ENCODE measurements at regions not wholly inside any gene's neighbourhood (a gene's known extent, or its start where the extent isn't known, plus 50 kb on each side); places are given as distances from the start of the nearest gene placed in this dataset.

DNA sequence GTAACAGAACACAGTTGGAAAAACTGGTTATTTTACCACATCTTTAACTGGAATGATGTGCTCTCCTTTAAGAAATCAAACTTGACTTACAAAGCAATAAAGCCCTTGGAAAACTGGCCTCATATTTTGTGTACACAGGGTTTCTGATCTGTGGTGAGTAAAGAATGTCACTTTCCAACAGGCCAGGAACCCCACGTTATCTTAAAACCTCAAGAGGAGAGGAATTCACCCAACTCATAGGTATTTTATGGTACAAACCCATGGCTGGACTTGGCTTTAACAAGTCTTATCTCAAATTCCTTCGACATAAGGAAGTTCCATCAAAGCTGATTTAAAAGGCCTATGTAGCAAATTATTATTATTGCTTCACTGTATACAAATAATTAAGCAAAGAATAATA, 1735.1 kb downstream of the PCDH7 start:
- TF ChIP-seq CTCF (conservative IDR thresholded peaks at IDR 0.05; ENCODE audit: low read length), result no peak
- no peak overlapping the region for H3K4me3 ChIP-seq (ENCODE audit: low read length)
- DNase-seq (ENCODE audit: low read depth), result no peak

- H3K4me3 ChIP-seq (ENCODE audit: low read length), result no peak overlapping the region
- no peak for TF ChIP-seq CTCF (conservative IDR thresholded peaks at IDR 0.05; ENCODE audit: low read length)
- no peak for DNase-seq (ENCODE audit: low read depth)
Observed at GRCh38 chr4:32460972-32461371, 1740.8 kb downstream of the PCDH7 start.

DNA sequence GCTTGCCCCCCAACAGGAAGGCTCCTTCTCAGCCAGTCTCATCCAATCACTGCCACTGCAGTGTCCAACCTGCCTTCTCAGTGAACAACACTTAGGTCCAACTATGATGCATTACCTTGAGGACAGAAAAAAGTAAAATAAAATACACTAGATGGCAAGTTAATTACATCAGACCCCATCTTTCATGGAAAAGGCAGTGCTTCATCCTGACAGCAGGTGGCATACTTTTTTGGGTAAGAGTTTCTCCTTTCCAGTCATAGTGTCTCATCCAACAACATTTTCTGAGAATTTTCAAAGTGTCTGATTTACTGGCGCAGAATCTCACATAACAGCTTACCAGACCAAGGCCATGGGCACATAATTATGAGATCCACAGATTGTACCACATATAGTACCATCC, 1742.8 kb downstream of the PCDH7 start:
- no peak overlapping the region for H3K4me3 ChIP-seq (ENCODE audit: low read length)
- peak; percentile 4 for DNase-seq (ENCODE audit: low read depth)
- peak; percentile 54 for TF ChIP-seq CTCF (conservative IDR thresholded peaks at IDR 0.05; ENCODE audit: low read length)

DNA sequence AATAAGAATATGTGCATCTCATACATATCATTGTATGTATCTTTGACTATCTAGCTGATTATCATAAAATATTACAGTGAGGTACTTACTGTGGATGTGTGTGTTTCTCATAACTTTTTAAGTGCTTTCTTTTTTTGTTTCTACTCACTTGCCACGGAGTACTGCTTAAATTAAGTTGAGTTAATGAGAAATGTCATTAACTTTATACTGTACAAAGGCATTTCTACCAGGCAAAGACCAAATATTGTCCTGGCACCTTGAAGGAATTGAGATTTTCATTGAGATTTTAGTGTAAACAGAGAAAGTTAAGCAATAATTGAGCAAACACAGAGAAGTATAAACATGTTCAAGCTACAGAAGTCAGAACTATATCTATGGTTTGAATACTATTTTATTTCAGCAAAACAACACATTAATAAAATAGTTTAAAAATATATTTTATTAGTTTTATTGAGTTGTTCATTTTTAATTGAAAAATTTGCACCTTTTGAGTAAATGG, 1750.0 kb downstream of the PCDH7 start:
- TF ChIP-seq CTCF (conservative IDR thresholded peaks at IDR 0.05; ENCODE audit: low read length), result no peak
- no peak overlapping the region for H3K4me3 ChIP-seq (ENCODE audit: low read length)
- no peak for DNase-seq (ENCODE audit: low read depth)

GRCh38 chr4:32472918-32473317, 1752.7 kb downstream of the PCDH7 start:
- no peak overlapping the region for H3K4me3 ChIP-seq (ENCODE audit: low read length)
- TF ChIP-seq CTCF (conservative IDR thresholded peaks at IDR 0.05; ENCODE audit: low read length), result no peak
- DNase-seq (ENCODE audit: low read depth), result no peak

- no peak for TF ChIP-seq CTCF (conservative IDR thresholded peaks at IDR 0.05; ENCODE audit: low read length)
- no peak overlapping the region for H3K4me3 ChIP-seq (ENCODE audit: low read length)
- DNase-seq (ENCODE audit: low read depth), result no peak
Observed at GRCh38 chr4:32475710-32476109, 1755.5 kb downstream of the PCDH7 start.

DNA sequence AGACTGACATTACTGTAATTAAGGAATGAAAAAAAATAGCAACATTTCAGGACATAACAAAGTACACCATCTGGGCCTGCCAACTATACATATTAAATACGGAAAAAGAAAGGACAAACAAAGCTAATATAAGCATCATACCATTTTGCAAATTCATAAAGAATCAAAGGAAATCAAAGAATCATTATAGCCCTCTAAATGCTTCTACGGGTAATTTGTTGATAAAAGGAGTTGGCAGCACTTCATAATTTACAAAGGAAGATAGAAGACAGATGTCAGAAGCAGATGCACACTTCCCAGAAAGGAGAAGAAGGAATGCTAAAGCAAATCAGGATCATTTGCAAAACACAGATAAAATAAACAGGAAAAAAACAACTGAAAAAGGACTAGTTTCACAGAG, 1757.3 kb downstream of the PCDH7 start:
- DNase-seq (ENCODE audit: low read depth), result no peak
- H3K4me3 ChIP-seq (ENCODE audit: low read length), result no peak overlapping the region
- TF ChIP-seq CTCF (conservative IDR thresholded peaks at IDR 0.05; ENCODE audit: low read length), result no peak
